OCI-LY3 (cell line): ENCODE measurements at regions not wholly inside any gene's neighbourhood (a gene's known extent, or its start where the extent isn't known, plus 50 kb on each side); places are given as distances from the start of the nearest gene placed in this dataset.

Experiments used
- CTCF ChIP-seq: fragments of 200-600, 300-600 bp; sonication (generic); IDR thresholded peaks from 2 replicates; pipeline ENCODE4 v1.5.1; 2014; ENCODE audit warnings: antibody characterized with exemption, low read length, low read depth
- EZH2phosphoT487 ChIP-seq: fragments of 200-600 bp; shearing (Covaris generic); IDR thresholded peaks from 2 replicates; pipeline ENCODE4 v1.6.1; 2018; ENCODE audit warnings: antibody characterized with exemption, mixed run types, low read depth

- no peak for TF ChIP-seq CTCF
- no peak for TF ChIP-seq EZH2phosphoT487
Measured at GRCh38 chr5:115369430-115370144, 73.1 kb upstream of the CCDC112 start.
